ENCODE measurements at regions not wholly inside any gene's neighbourhood (a gene's known extent, or its start where the extent isn't known, plus 50 kb on each side); places are given as distances from the start of the nearest gene placed in this dataset.

- TF ChIP-seq CTCF (IDR thresholded peaks at IDR 0.05): no peak
- TF ChIP-seq POLR2A (IDR thresholded peaks at IDR 0.05): no peak
- TF ChIP-seq EP300 (IDR thresholded peaks at IDR 0.05): no peak
These were observed 129.3 kb downstream of the PTPRS start for GRCh38 chr19:5211217-5211822.

All from ovary (tissue), 3 donors.